ENCODE measurements at regions not wholly inside any gene's neighbourhood (a gene's known extent, or its start where the extent isn't known, plus 50 kb on each side); places are given as distances from the start of the nearest gene placed in this dataset.

DNA sequence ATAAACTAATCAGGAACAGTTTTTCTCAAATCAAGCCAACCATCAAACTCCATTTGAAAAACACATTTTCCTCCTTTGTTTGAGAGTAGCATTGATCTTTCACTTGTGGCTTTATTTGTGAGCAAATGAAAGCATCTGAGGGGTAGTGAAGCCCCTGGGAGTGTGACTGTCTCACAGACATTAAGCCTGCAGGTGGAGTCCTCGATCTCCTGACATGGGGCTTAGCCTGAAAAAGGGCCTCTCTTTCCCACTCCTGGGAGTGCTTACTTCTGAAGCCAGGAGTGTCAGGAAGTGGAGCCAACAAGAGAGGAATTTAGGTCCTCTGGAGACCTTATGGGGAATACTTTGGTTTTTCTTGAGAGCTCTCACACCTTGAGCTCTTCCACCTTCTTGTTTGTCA lies 158.2 kb upstream of the SFRP2 start:
- TF ChIP-seq, protein P1, sequence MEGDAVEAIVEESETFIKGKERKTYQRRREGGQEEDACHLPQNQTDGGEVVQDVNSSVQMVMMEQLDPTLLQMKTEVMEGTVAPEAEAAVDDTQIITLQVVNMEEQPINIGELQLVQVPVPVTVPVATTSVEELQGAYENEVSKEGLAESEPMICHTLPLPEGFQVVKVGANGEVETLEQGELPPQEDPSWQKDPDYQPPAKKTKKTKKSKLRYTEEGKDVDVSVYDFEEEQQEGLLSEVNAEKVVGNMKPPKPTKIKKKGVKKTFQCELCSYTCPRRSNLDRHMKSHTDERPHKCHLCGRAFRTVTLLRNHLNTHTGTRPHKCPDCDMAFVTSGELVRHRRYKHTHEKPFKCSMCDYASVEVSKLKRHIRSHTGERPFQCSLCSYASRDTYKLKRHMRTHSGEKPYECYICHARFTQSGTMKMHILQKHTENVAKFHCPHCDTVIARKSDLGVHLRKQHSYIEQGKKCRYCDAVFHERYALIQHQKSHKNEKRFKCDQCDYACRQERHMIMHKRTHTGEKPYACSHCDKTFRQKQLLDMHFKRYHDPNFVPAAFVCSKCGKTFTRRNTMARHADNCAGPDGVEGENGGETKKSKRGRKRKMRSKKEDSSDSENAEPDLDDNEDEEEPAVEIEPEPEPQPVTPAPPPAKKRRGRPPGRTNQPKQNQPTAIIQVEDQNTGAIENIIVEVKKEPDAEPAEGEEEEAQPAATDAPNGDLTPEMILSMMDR (conservative IDR thresholded peaks at IDR 0.05), result peak; percentile 12; the same call in 1 of the 3 replicates
- Histone ChIP-seq H3K14ac (ENCODE audit: insufficient read depth, low read length) (no peak overlapping the region), H3K4me2 (ENCODE audit: insufficient read depth, insufficient read length, low read length) (no peak overlapping the region), H3K9me3 (ENCODE audit: control insufficient read depth, low read depth, low read length) (no peaks in the 10 kb centered on the region), H2AK5ac (ENCODE audit: insufficient read length, low read length) (no peak overlapping the region), H3K79me1 (ENCODE audit: insufficient read depth, low read depth, low read length, poor library complexity, severe bottlenecking) (no peaks in the 10 kb centered on the region), H3K27ac (ENCODE audit: insufficient read length, low read depth, low read length) (no peak overlapping the region), H2BK5ac (ENCODE audit: insufficient read length, low read length) (no peak overlapping the region), H3K4me1 (ENCODE audit: insufficient read depth, low read length) (no peaks in the 10 kb centered on the region), H4K91ac (ENCODE audit: insufficient read length, low read depth, low read length) (no peak overlapping the region), H2BK20ac (ENCODE audit: low read depth, low read length, poor library complexity, severe bottlenecking) (no peak overlapping the region), H3K79me2 (ENCODE audit: insufficient read depth, low read length) (no peaks in the 10 kb centered on the region), H3K56ac (ENCODE audit: insufficient read length, low read depth, low read length) (no peak overlapping the region), H3K18ac (ENCODE audit: insufficient read length, low read depth, low read length) (no peak overlapping the region), H3K23ac (ENCODE audit: insufficient read length, low read depth, low read length) (no peak overlapping the region), H2BK15ac (ENCODE audit: low read depth, low read length) (no peak overlapping the region), H3K23me2 (ENCODE audit: insufficient read length, low read depth, low read length, poor library complexity, severe bottlenecking) (no peaks in the 10 kb centered on the region), H3K4ac (ENCODE audit: low read depth, low read length) (no peak overlapping the region), H2BK120ac (ENCODE audit: low read depth, low read length, poor library complexity, severe bottlenecking) (no peak overlapping the region), H3K27me3 (ENCODE audit: insufficient read depth, low read length) (no peaks in the 10 kb centered on the region), H4K8ac (replicated peaks; ENCODE audit: insufficient read length, low read depth, low read length) (no peak overlapping the region), H3T11ph (ENCODE audit: low read length) (no peak overlapping the region), H2BK12ac (ENCODE audit: insufficient read length, low read depth, low read length) (no peak overlapping the region), H4K5ac (ENCODE audit: insufficient read length, low read depth, low read length) (no peak overlapping the region), H3K9ac (ENCODE audit: extremely low read depth, insufficient read length, low read length) (no peak overlapping the region), H4K20me1 (ENCODE audit: control insufficient read depth, insufficient read depth, insufficient read length) (no peaks in the 10 kb centered on the region), H2AFZ (ENCODE audit: low read length) (peak overlapping the region; percentile 26)
- DNase-seq, result no peak
- no peak overlapping the region for H3K4me3 Mint-ChIP-seq
- no peak overlapping the region for H3K27ac Mint-ChIP-seq
- WGBS (ENCODE audit: extremely low coverage, insufficient read length, low lambda C conversion rate), result no CpG with 5 or more reads among the region's 1 CpG
- no peaks in the 10 kb centered on the region for H3K27me3 Mint-ChIP-seq (ENCODE audit: low read depth)
- H3K9me3 Mint-ChIP-seq, result peaks cover 5 to 8% of the 10 kb centered on the region in 2 experiments; a peak in 4 of 5 replicates
- no peaks in the 10 kb centered on the region; a peak in 1 of 4 replicates for H3K4me1 Mint-ChIP-seq
- H3K36me3 Mint-ChIP-seq (ENCODE audit: insufficient read depth in 1 of 3, low read depth in 3 of 3), result peaks cover 0 to 11% (median 0%) of the 10 kb centered on the region in 3 experiments; a peak in 3 of 7 replicates

Measured in H9 (cell line).